Smooth muscle cell (in vitro differentiated cells): ENCODE measurements at regions not wholly inside any gene's neighbourhood (a gene's known extent, or its start where the extent isn't known, plus 50 kb on each side); places are given as distances from the start of the nearest gene placed in this dataset.
A peak's percentile ranks its signal among the peaks of the same experiment; 100 is the strongest.

Experiments
- DNase-seq: peaks from one replicate; lab custom pipeline; 2025; ENCODE audit not compliant: unreplicated experiment; lab: John Stamatoyannopoulos, UW
- H2AFZ ChIP-seq: fragments of 200-600 bp; sonication (generic); 2 replicates; pipeline ENCODE4 v1.6.0; 2016; ENCODE audit warnings: antibody characterized with exemption, low read depth, mild to moderate bottlenecking
- H3F3A ChIP-seq: fragments of 200-600 bp; sonication (generic); 2 replicates; pipeline ENCODE4 v1.6.0; 2017; ENCODE audit warnings: antibody characterized with exemption, low read depth
- H3K27ac ChIP-seq: fragments of 200-600 bp; sonication (generic); 2 replicates; pipeline ENCODE4 v1.5.1; 2016; ENCODE audit warnings: low read depth, mild to moderate bottlenecking
- H3K27me3 ChIP-seq: fragments of 200-600 bp; sonication (generic); 2 replicates; pipeline ENCODE4 v1.6.1; 2016; ENCODE audit warnings: low read depth, mild to moderate bottlenecking
- H3K36me3 ChIP-seq: fragments of 200-600 bp; sonication (generic); 2 replicates; pipeline ENCODE4 v1.5.1; 2016; ENCODE audit warnings: low read depth
- H3K4me1 ChIP-seq: fragments of 200-600 bp; sonication (generic); 2 replicates; pipeline ENCODE4 v1.5.1; 2016; ENCODE audit warnings: low read depth
- H3K4me2 ChIP-seq: fragments of 200-600 bp; sonication (generic); 2 replicates; pipeline ENCODE4 v1.6.0; 2016; ENCODE audit warnings: mild to moderate bottlenecking
- H3K4me3 ChIP-seq: fragments of 200-600 bp; sonication (generic); 2 replicates; pipeline ENCODE4 v1.5.1; 2016; ENCODE audit warnings: mild to moderate bottlenecking
- H3K79me2 ChIP-seq: fragments of 200-600 bp; sonication (generic); 2 replicates; pipeline ENCODE4 v1.6.0; 2016; ENCODE audit warnings: low read depth, mild to moderate bottlenecking
- H3K9ac ChIP-seq: fragments of 200-600 bp; sonication (generic); 2 replicates; pipeline ENCODE4 v1.6.0; 2016; ENCODE audit warnings: low read depth
- H3K9me3 ChIP-seq: fragments of 200-600 bp; sonication (generic); replicated peaks from 2 replicates; pipeline ENCODE4 v1.5.1; 2016; ENCODE audit warnings: low read depth
- H4K20me1 ChIP-seq: fragments of 200-600 bp; sonication (generic); 2 replicates; pipeline ENCODE4 v1.6.0; 2016; ENCODE audit warnings: low read depth
- WGBS: methylation state at CpG from one replicate; pipeline ENCODE4 v1.1.7; 2016; ENCODE audit warnings: low lambda C conversion rate; 5-methylcytosine and 5-hydroxymethylcytosine counted together
- TF ChIP-seq, protein P1 (sequence below): fragments of 200-600 bp; sonication (generic); IDR thresholded peaks from 2 replicates; pipeline ENCODE4 v1.5.1; 2017; ENCODE audit warnings: borderline replicate concordance, mild to moderate bottlenecking, antibody characterized with exemption; ENCODE audit not compliant: insufficient read depth, poor library complexity, severe bottlenecking

DNA sequence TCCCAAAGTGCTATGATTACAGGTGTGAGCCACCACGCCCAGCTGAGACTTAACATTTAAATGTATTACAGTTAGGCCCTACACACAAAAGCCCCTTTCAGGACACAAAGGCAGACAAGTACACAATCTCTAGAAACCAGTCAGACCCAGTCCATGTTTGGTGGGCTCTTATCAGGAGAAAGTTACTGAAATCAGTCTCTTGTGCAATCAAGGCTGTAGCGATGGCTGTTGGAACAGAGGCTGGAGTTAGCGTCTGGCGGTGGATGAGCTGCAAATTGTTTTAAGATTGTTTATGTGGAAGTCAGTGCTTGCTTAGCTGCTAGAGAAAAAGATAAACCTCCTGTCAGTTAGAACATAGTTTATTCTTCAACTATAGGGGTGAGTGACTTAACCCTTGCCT is 89.5 kb upstream of the SNRPN start:
- Histone ChIP-seq H2AFZ (no peak overlapping the region), H3K27me3 (no peaks in the 10 kb centered on the region), H3K4me3 (no peak overlapping the region), H4K20me1 (peaks cover 10% of the 10 kb centered on the region), H3K9me3 (no peaks in the 10 kb centered on the region), H3K36me3 (no peaks in the 10 kb centered on the region), H3K79me2 (peaks cover 36% of the 10 kb centered on the region), H3F3A (no peaks in the 10 kb centered on the region), H3K27ac (peak overlapping the region; percentile 19), H3K9ac (no peak overlapping the region), H3K4me2 (peak overlapping the region; percentile 31), H3K4me1 (no peaks in the 10 kb centered on the region)
- 50% methylated on average over 4 of the region's 4 CpGs for WGBS
- TF ChIP-seq, protein P1, sequence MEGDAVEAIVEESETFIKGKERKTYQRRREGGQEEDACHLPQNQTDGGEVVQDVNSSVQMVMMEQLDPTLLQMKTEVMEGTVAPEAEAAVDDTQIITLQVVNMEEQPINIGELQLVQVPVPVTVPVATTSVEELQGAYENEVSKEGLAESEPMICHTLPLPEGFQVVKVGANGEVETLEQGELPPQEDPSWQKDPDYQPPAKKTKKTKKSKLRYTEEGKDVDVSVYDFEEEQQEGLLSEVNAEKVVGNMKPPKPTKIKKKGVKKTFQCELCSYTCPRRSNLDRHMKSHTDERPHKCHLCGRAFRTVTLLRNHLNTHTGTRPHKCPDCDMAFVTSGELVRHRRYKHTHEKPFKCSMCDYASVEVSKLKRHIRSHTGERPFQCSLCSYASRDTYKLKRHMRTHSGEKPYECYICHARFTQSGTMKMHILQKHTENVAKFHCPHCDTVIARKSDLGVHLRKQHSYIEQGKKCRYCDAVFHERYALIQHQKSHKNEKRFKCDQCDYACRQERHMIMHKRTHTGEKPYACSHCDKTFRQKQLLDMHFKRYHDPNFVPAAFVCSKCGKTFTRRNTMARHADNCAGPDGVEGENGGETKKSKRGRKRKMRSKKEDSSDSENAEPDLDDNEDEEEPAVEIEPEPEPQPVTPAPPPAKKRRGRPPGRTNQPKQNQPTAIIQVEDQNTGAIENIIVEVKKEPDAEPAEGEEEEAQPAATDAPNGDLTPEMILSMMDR = no peak
- no peak for DNase-seq

DNA sequence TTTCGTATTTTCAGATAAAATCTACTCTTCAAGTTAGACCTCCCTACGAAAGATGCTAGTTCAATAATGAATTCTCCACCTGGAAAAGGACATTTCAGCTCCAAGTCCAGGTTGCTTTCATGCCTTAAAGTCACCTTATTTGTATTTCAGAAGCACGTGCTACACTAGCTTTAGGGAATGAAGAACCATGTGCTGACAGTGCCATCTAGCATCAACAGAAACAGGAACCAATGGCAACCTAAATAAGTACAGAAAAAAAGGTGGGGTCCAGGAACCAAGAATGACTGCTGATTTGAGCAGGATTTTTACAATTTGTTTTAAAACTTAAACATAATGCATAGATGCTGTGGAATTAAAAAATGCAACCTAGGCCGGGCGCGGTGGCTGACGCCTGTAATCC is 77.6 kb upstream of the SNRPN start:
- no peak overlapping the region for H3K4me2 ChIP-seq
- no peak overlapping the region for H2AFZ ChIP-seq
- H3K27me3 ChIP-seq = no peaks in the 10 kb centered on the region
- no peaks in the 10 kb centered on the region for H3K36me3 ChIP-seq
- no peak overlapping the region for H3K9ac ChIP-seq
- H3K9me3 ChIP-seq = no peaks in the 10 kb centered on the region
- no peak overlapping the region for H3K4me3 ChIP-seq
- no peaks in the 10 kb centered on the region for H3K4me1 ChIP-seq
- no peaks in the 10 kb centered on the region for H3F3A ChIP-seq
- H4K20me1 ChIP-seq = peaks cover 10% of the 10 kb centered on the region
- no peak overlapping the region for H3K27ac ChIP-seq
- TF ChIP-seq, protein P1 = no peak
- no peak for DNase-seq
- 80% methylated on average over 7 of the region's 7 CpGs for WGBS
- H3K79me2 ChIP-seq = peaks cover 6% of the 10 kb centered on the region

DNA sequence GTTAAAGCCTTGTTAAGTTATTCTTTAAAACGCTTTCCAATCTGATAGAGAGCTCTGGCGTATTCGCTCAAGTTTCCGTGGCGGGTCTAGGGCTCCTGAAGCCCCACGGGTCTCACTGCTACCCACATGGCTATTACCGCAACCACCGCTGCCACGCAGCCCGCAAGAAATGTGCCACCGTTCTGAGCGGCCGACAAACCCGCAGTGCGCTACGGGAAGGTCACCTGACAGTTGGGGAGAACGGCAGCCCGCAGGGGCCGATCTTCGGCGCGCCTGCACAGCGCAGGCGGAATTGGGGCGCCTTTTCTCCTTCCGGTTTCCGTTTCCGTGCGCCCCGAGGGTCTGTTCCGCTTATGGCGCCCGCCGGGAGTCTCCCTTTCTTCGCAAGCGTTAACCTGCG is 76.6 kb upstream of the SNRPN start:
- Histone ChIP-seq H3K27me3 (no peaks in the 10 kb centered on the region), H3K4me3 (no peak overlapping the region), H4K20me1 (peaks cover 10% of the 10 kb centered on the region), H3F3A (no peaks in the 10 kb centered on the region), H3K79me2 (peaks cover 6% of the 10 kb centered on the region), H3K9me3 (no peaks in the 10 kb centered on the region), H2AFZ (no peak overlapping the region), H3K9ac (no peak overlapping the region), H3K4me2 (no peak overlapping the region), H3K27ac (no peak overlapping the region), H3K4me1 (no peaks in the 10 kb centered on the region), H3K36me3 (no peaks in the 10 kb centered on the region)
- no peak for DNase-seq
- 89% methylated on average over 37 of the region's 37 CpGs for WGBS
- TF ChIP-seq, protein P1 = no peak

DNA sequence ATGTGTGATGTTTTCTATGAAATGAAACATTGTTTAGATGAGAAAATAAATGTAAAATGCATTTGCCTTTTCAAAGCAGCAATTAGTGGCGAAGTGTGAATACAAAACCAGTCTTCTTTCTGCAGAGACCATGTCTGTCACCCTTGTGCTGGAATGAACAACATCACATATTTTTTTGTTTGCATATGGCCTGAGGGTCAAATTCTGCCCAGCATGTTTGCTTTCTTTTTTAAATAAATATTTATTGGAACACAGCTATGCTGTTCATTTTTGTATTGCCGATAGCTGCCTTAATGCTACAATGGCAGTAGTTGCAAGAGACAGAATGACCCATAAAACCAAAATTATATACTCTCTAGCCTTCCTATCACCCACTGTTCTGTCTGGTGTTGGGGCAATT is 75.3 kb upstream of the SNRPN start:
- 89% methylated on average over 2 of the region's 2 CpGs for WGBS
- no peaks in the 10 kb centered on the region for H3K9me3 ChIP-seq
- H3K4me3 ChIP-seq = no peak overlapping the region
- H3K79me2 ChIP-seq = peaks cover 6% of the 10 kb centered on the region
- no peak for DNase-seq
- no peak overlapping the region for H3K4me2 ChIP-seq
- no peaks in the 10 kb centered on the region for H3K27me3 ChIP-seq
- TF ChIP-seq, protein P1 = no peak
- H3K4me1 ChIP-seq = no peaks in the 10 kb centered on the region
- H3K9ac ChIP-seq = no peak overlapping the region
- no peaks in the 10 kb centered on the region for H3K36me3 ChIP-seq
- H3F3A ChIP-seq = no peaks in the 10 kb centered on the region
- peaks cover 9% of the 10 kb centered on the region for H4K20me1 ChIP-seq
- H3K27ac ChIP-seq = no peak overlapping the region
- H2AFZ ChIP-seq = no peak overlapping the region
